Activated CD4-positive, alpha-beta T cell treated with anti-CD3 and anti-CD28 coated beads, Interleukin-2, amount 10 ng/mL, durations not matched to agents 24 days and 14 days (primary cell): ENCODE measurements at regions not wholly inside any gene's neighbourhood (a gene's known extent, or its start where the extent isn't known, plus 50 kb on each side); places are given as distances from the start of the nearest gene placed in this dataset.

Experiments used
- DNase-seq: peaks from one replicate; pipeline ENCODE4 v3.0.0; 2022
- H3K27ac Mint-ChIP-seq: one replicate; pipeline ENCODE4 v1.8.0; 2022; ENCODE audit warnings: mild to moderate bottlenecking, mixed read lengths
- H3K27me3 Mint-ChIP-seq: one replicate; pipeline ENCODE4 v1.8.0; 2022; ENCODE audit warnings: mixed read lengths
- H3K36me3 Mint-ChIP-seq: one replicate; pipeline ENCODE4 v1.8.0; 2022; ENCODE audit warnings: low read depth, mild to moderate bottlenecking, mixed read lengths
- H3K4me1 Mint-ChIP-seq: one replicate; pipeline ENCODE4 v1.8.0; 2021; ENCODE audit warnings: mixed read lengths
- H3K4me3 Mint-ChIP-seq: one replicate; pipeline ENCODE4 v1.8.0; 2022; ENCODE audit warnings: mild to moderate bottlenecking, moderate library complexity, mixed read lengths
- H3K9me3 Mint-ChIP-seq: one replicate; pipeline ENCODE4 v1.8.0; 2021; ENCODE audit warnings: mixed read lengths
- intact Hi-C: fragments of 100-400 bp; cut with micrococcal nuclease; formaldehyde crosslinking; loops from one replicate; pipeline ENCODE4 v1.15.1; 2023

DNA sequence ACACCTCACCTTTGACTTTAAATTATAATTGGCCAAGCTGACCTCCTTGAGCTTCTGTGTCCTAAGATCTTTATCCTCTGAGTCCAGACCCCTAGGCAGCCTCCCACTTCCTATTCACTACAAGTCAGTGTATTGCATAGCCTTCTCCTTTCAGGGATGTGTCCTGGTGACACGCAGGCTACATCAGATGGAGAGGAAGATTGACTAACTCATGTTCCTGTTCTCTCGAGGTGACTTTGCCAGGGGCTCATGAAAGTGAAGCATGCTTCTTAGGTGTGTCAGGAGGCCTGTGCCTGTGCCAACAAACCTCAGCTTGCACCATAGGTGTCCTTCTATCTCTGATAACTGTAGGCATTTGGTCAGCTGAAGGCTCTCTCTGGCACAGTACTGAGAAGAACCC, 195.7 kb upstream of the HS3ST1 start:
- no peaks in the 10 kb centered on the region for H3K4me1 Mint-ChIP-seq
- H3K9me3 Mint-ChIP-seq: no peaks in the 10 kb centered on the region
- no peak overlapping the region for H3K27ac Mint-ChIP-seq
- no peaks in the 10 kb centered on the region for H3K27me3 Mint-ChIP-seq
- H3K36me3 Mint-ChIP-seq: no peaks in the 10 kb centered on the region
- no peak overlapping the region for H3K4me3 Mint-ChIP-seq
- DNase-seq: no peak
- intact Hi-C loops: no loop called here

DNA sequence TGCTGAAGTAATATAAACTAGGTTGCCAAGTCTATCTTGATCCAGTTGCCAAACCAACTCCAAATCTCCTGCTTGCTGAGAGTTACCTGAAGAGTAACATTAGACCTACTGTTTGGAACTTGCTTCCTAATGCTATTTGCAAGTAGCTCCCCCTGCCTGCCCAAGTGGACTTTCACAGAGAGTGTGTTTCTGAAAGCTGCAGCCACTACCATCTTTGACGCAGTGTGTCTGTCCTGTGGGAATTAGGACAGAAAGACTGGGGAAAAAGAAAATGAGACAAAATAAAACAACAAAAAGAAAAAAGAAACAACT, 195.0 kb upstream of the HS3ST1 start:
- no peaks in the 10 kb centered on the region for H3K4me1 Mint-ChIP-seq
- no peaks in the 10 kb centered on the region for H3K9me3 Mint-ChIP-seq
- H3K27me3 Mint-ChIP-seq: no peaks in the 10 kb centered on the region
- H3K36me3 Mint-ChIP-seq: no peaks in the 10 kb centered on the region
- DNase-seq: no peak
- intact Hi-C loops: no loop called here
- H3K4me3 Mint-ChIP-seq: no peak overlapping the region
- H3K27ac Mint-ChIP-seq: no peak overlapping the region

- Mint-ChIP-seq H3K4me1 (no peaks in the 10 kb centered on the region), H3K36me3 (no peaks in the 10 kb centered on the region), H3K27ac (no peak overlapping the region), H3K27me3 (no peaks in the 10 kb centered on the region), H3K9me3 (no peaks in the 10 kb centered on the region), H3K4me3 (no peak overlapping the region)
- intact Hi-C loops: no loop called here
- no peak for DNase-seq
Observed at GRCh38 chr4:11622961-11623725, 194.4 kb upstream of the HS3ST1 start.

GRCh38 chr4:11620861-11621260, 192.2 kb upstream of the HS3ST1 start:
- H3K9me3 Mint-ChIP-seq: no peaks in the 10 kb centered on the region
- DNase-seq: no peak
- no peaks in the 10 kb centered on the region for H3K36me3 Mint-ChIP-seq
- H3K27ac Mint-ChIP-seq: no peak overlapping the region
- H3K27me3 Mint-ChIP-seq: no peaks in the 10 kb centered on the region
- no peaks in the 10 kb centered on the region for H3K4me1 Mint-ChIP-seq
- no peak overlapping the region for H3K4me3 Mint-ChIP-seq
- intact Hi-C loops: no loop called here

GRCh38 chr4:11618666-11619282, 190.1 kb upstream of the HS3ST1 start:
- DNase-seq: no peak
- Mint-ChIP-seq H3K36me3 (no peaks in the 10 kb centered on the region), H3K9me3 (no peaks in the 10 kb centered on the region), H3K4me1 (no peaks in the 10 kb centered on the region), H3K4me3 (no peak overlapping the region), H3K27ac (no peak overlapping the region), H3K27me3 (no peaks in the 10 kb centered on the region)
- intact Hi-C loops: no loop called here

GRCh38 chr4:11616856-11617255, 188.2 kb upstream of the HS3ST1 start:
- Mint-ChIP-seq H3K9me3 (no peaks in the 10 kb centered on the region), H3K27me3 (peaks cover 2% of the 10 kb centered on the region), H3K4me3 (no peak overlapping the region)

GRCh38 chr4:11615601-11616000, 186.9 kb upstream of the HS3ST1 start:
- no peak for DNase-seq
- Mint-ChIP-seq H3K4me3 (no peak overlapping the region), H3K27ac (no peak overlapping the region), H3K4me1 (no peaks in the 10 kb centered on the region), H3K27me3 (peaks cover 2% of the 10 kb centered on the region), H3K9me3 (no peaks in the 10 kb centered on the region), H3K36me3 (no peaks in the 10 kb centered on the region)
- intact Hi-C loops: no loop called here

More at GRCh38 chr4:11616856-11617255, 188.2 kb upstream of the HS3ST1 start:
- DNase-seq: no peak
- intact Hi-C loops: no loop called here
- H3K4me1 Mint-ChIP-seq: no peaks in the 10 kb centered on the region
- no peak overlapping the region for H3K27ac Mint-ChIP-seq
- no peaks in the 10 kb centered on the region for H3K36me3 Mint-ChIP-seq

DNA sequence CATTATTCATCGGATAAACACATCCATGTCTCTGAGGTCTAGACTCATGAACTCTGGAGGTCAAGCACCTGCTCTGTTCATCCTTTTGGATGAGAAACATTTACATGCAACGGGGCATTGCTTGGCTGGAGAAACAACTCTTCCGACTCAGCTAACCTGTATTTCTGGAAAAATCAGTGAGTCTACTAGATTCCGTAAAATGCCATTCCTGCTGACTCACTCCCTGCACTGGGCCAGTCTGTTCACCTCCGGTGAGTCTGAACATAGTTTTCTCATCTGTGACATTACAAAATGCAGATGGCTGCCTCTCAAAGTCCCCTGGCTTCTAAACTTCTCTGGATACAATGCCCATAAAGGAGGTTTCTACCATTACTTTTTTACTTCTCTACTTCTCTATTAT, 185.7 kb upstream of the HS3ST1 start:
- Mint-ChIP-seq H3K4me1 (no peaks in the 10 kb centered on the region), H3K27ac (no peak overlapping the region), H3K4me3 (no peak overlapping the region), H3K9me3 (no peaks in the 10 kb centered on the region), H3K36me3 (no peaks in the 10 kb centered on the region), H3K27me3 (peaks cover 2% of the 10 kb centered on the region)
- intact Hi-C loops: no loop called here
- no peak for DNase-seq

DNA sequence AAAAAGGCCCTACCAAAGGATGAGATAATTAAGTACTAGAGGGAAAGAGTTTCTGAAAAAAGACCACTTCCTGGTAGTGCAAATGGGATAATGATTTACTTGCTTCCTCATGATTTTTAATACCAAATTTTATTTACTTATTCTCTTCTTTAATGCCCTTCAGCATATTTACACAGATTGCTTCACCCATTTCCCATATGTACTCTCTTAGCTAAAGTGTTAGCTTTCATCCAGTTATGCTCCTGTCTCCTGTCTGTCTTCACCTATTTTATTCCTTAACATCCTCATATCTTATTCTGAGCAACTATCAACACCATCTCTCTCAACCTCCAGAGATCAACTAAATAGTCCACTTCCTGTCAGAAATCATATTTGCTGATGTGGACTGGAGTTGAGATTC, 183.2 kb upstream of the HS3ST1 start:
- DNase-seq: no peak
- Mint-ChIP-seq H3K27ac (no peak overlapping the region), H3K4me1 (no peaks in the 10 kb centered on the region), H3K36me3 (no peaks in the 10 kb centered on the region), H3K27me3 (peaks cover 2% of the 10 kb centered on the region), H3K9me3 (no peaks in the 10 kb centered on the region), H3K4me3 (no peak overlapping the region)
- intact Hi-C loops: no loop called here

DNA sequence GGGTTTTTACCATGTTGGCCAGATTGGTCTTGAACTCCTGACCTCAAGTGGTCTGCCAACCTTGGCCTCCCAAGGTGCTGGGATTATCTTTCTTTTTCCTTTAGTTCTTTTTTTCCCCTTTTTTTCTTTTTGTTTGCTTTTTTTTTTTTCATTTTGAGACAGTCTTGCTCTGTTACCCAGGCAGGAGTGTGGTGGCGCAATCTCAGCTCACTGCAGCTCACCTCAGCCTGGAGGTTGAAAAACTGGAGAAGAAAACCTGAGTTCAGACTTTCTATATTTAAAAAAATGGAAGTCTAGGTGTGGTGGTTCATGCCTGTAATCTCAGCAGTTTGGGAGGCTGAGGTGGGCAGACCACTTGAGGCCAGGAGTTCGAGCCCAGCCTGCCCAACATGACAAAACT, 181.1 kb upstream of the HS3ST1 start:
- no peaks in the 10 kb centered on the region for H3K36me3 Mint-ChIP-seq
- H3K4me1 Mint-ChIP-seq: no peaks in the 10 kb centered on the region
- H3K27me3 Mint-ChIP-seq: peaks cover 2% of the 10 kb centered on the region
- no peak overlapping the region for H3K4me3 Mint-ChIP-seq
- H3K9me3 Mint-ChIP-seq: no peaks in the 10 kb centered on the region
- intact Hi-C loops: no loop called here
- no peak overlapping the region for H3K27ac Mint-ChIP-seq
- no peak for DNase-seq

- Mint-ChIP-seq H3K27me3 (peaks cover 2% of the 10 kb centered on the region), H3K36me3 (no peaks in the 10 kb centered on the region), H3K4me3 (no peak overlapping the region), H3K9me3 (no peaks in the 10 kb centered on the region), H3K27ac (no peak overlapping the region), H3K4me1 (no peaks in the 10 kb centered on the region)
- intact Hi-C loops: no loop called here
- DNase-seq: no peak
Observed at GRCh38 chr4:11608992-11609391, 180.3 kb upstream of the HS3ST1 start.

GRCh38 chr4:11606078-11606477, 177.4 kb upstream of the HS3ST1 start:
- H3K4me3 Mint-ChIP-seq: no peak overlapping the region
- no peak overlapping the region for H3K27ac Mint-ChIP-seq
- H3K36me3 Mint-ChIP-seq: no peaks in the 10 kb centered on the region
- no peaks in the 10 kb centered on the region for H3K27me3 Mint-ChIP-seq
- DNase-seq: no peak
- no peaks in the 10 kb centered on the region for H3K4me1 Mint-ChIP-seq
- no peaks in the 10 kb centered on the region for H3K9me3 Mint-ChIP-seq
- intact Hi-C loops: no loop called here

DNA sequence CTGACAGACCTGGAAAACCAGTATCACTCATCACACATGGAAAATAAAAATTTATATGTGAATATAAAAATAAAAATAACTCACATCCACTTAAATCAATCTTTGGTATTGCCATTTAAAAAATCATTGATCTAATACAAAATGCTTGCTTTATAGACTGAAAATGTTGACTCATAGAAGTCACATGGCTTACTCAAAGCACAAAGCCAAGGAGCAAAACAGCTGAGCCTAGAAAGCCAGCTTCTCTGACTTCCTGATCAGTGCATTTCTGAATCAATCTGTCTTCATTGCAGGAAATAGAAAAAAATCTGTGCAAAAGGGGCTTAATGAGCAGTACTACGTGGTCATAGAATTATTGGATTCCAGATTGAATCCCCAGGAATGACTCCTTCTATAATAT, 176.9 kb upstream of the HS3ST1 start:
- intact Hi-C loops: no loop called here
- no peaks in the 10 kb centered on the region for H3K27me3 Mint-ChIP-seq
- H3K27ac Mint-ChIP-seq: no peak overlapping the region
- H3K36me3 Mint-ChIP-seq: no peaks in the 10 kb centered on the region
- no peak overlapping the region for H3K4me3 Mint-ChIP-seq
- no peaks in the 10 kb centered on the region for H3K9me3 Mint-ChIP-seq
- DNase-seq: no peak
- no peaks in the 10 kb centered on the region for H3K4me1 Mint-ChIP-seq

DNA sequence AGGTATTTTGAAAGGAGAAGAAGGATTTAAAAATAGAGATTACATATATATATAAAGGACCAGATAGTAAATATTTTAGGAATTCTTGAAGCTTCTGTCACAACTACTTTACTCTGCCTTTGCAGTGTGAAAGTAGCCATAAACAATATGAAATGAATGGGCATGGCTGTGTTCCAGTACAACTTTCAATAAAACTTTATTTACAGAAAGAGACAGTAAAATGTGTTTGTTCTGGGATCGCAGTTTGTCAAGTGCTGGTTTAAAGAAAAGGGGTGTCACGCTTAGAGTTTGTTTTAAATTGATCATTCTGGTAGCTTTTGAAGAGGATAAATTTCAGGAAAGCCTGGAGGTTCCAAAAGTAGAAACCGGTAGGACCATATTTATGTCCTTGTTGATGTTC, 176.1 kb upstream of the HS3ST1 start:
- no peak for DNase-seq
- no peaks in the 10 kb centered on the region for H3K27me3 Mint-ChIP-seq
- H3K4me1 Mint-ChIP-seq: no peaks in the 10 kb centered on the region
- intact Hi-C loops: no loop called here
- no peaks in the 10 kb centered on the region for H3K36me3 Mint-ChIP-seq
- no peak overlapping the region for H3K27ac Mint-ChIP-seq
- no peak overlapping the region for H3K4me3 Mint-ChIP-seq
- H3K9me3 Mint-ChIP-seq: no peaks in the 10 kb centered on the region

DNA sequence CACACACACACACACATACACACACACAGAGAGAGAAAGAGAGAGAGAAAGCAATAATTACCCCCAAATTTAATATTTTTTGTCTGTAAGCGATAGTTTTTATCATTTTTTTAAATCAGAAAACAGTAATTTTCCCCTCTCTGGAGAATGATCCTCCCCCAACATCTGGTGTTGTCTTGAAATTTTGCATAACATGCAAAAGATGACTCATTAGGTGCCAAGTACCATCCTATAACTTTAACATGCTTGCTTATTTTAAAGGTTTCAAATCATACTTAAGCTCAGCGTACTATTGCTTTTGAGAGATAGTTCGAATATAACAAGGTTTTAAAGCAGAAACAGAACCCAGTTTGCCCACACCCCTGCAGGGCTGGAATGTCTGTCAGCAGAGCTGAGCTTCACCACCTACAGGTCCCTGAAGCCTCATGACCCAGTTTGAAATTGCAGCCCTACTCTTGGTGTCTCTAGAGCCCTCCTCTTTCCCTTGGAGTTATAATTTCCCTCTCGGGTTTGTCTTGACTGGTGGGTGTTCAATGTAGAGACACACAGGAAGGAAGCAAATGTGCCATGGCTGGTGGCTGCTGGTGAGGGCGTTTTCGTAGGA, 175.0 kb upstream of the HS3ST1 start:
- H3K27ac Mint-ChIP-seq: no peak overlapping the region
- H3K4me1 Mint-ChIP-seq: no peaks in the 10 kb centered on the region
- H3K9me3 Mint-ChIP-seq: no peaks in the 10 kb centered on the region
- H3K27me3 Mint-ChIP-seq: no peaks in the 10 kb centered on the region
- H3K36me3 Mint-ChIP-seq: no peaks in the 10 kb centered on the region
- DNase-seq: no peak
- no peak overlapping the region for H3K4me3 Mint-ChIP-seq
- intact Hi-C loops: no loop called here
